ENCODE measurements at regions not wholly inside any gene's neighbourhood (a gene's known extent, or its start where the extent isn't known, plus 50 kb on each side); places are given as distances from the start of the nearest gene placed in this dataset.

DNA sequence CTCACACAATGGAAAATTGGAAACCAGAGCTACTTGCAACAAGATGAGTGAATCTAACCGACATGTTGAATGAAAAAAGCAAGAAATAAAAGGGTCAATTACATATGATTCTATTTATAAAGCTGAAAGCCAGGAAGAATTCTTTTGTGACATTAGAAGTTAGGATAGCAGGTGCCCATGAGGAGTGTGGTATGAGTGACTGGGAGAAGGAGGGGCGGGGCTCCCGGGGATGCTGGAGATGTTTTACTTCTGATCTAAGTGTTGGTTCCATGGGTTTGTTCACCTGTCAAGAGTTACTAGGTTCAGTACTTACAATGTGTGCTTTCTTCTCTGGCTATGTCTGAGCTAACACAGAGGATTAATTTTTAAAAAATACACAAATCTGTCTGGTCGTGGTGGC lies 60.8 kb downstream of the NSMCE3 start:
- DNase-seq (ENCODE audit: low read depth, low spot score): no peak
- Histone ChIP-seq H3K36me3 (ENCODE audit: insufficient read depth, insufficient read length, low read length) (no peaks in the 10 kb centered on the region), H3K4me3 (ENCODE audit: insufficient read length, low read depth) (no peak overlapping the region), H3K9me3 (ENCODE audit: insufficient read depth, low read length) (no peaks in the 10 kb centered on the region), H3K4me1 (ENCODE audit: insufficient read depth, insufficient read length) (peaks cover 2% of the 10 kb centered on the region), H3K27me3 (ENCODE audit: insufficient read depth, insufficient read length) (no peaks in the 10 kb centered on the region), H3K9ac (ENCODE audit: insufficient read length, low read depth) (no peak overlapping the region)
- TF ChIP-seq SUZ12 (IDR thresholded peaks at IDR 0.05; ENCODE audit: extremely low read depth, insufficient read depth, insufficient read length) (no peak), ZNF274 (IDR thresholded peaks at IDR 0.05; ENCODE audit: low read depth, low read length) (no peak), YY1 (IDR thresholded peaks at IDR 0.05; ENCODE audit: insufficient read depth, insufficient read length) (no peak)

- DNase-seq (ENCODE audit: low read depth, low spot score): no peak
- Histone ChIP-seq H3K9me3 (ENCODE audit: insufficient read depth, low read length) (no peaks in the 10 kb centered on the region), H3K36me3 (ENCODE audit: insufficient read depth, insufficient read length, low read length) (no peaks in the 10 kb centered on the region), H3K4me3 (ENCODE audit: insufficient read length, low read depth) (no peak overlapping the region), H3K9ac (ENCODE audit: insufficient read length, low read depth) (no peak overlapping the region), H3K27me3 (ENCODE audit: insufficient read depth, insufficient read length) (no peaks in the 10 kb centered on the region), H3K4me1 (ENCODE audit: insufficient read depth, insufficient read length) (peaks cover 2% of the 10 kb centered on the region)
- TF ChIP-seq ZNF274 (IDR thresholded peaks at IDR 0.05; ENCODE audit: low read depth, low read length) (no peak), SUZ12 (IDR thresholded peaks at IDR 0.05; ENCODE audit: extremely low read depth, insufficient read depth, insufficient read length) (no peak), YY1 (IDR thresholded peaks at IDR 0.05; ENCODE audit: insufficient read depth, insufficient read length) (no peak)
These were observed 61.3 kb downstream of the NSMCE3 start for GRCh38 chr15:29208352-29208751.

- H3K4me1 ChIP-seq (ENCODE audit: insufficient read depth, insufficient read length): peaks cover 2% of the 10 kb centered on the region
- H3K9me3 ChIP-seq (ENCODE audit: insufficient read depth, low read length): no peaks in the 10 kb centered on the region
- no peak overlapping the region for H3K4me3 ChIP-seq (ENCODE audit: insufficient read length, low read depth)
- H3K36me3 ChIP-seq (ENCODE audit: insufficient read depth, insufficient read length, low read length): no peaks in the 10 kb centered on the region
- H3K27me3 ChIP-seq (ENCODE audit: insufficient read depth, insufficient read length): no peaks in the 10 kb centered on the region
- no peak overlapping the region for H3K9ac ChIP-seq (ENCODE audit: insufficient read length, low read depth)
- TF ChIP-seq SUZ12 (IDR thresholded peaks at IDR 0.05; ENCODE audit: extremely low read depth, insufficient read depth, insufficient read length) (no peak), YY1 (IDR thresholded peaks at IDR 0.05; ENCODE audit: insufficient read depth, insufficient read length) (no peak), ZNF274 (IDR thresholded peaks at IDR 0.05; ENCODE audit: low read depth, low read length) (no peak)
- DNase-seq (ENCODE audit: low read depth, low spot score): no peak
These were observed 61.9 kb downstream of the NSMCE3 start for GRCh38 chr15:29207758-29208108.

DNA sequence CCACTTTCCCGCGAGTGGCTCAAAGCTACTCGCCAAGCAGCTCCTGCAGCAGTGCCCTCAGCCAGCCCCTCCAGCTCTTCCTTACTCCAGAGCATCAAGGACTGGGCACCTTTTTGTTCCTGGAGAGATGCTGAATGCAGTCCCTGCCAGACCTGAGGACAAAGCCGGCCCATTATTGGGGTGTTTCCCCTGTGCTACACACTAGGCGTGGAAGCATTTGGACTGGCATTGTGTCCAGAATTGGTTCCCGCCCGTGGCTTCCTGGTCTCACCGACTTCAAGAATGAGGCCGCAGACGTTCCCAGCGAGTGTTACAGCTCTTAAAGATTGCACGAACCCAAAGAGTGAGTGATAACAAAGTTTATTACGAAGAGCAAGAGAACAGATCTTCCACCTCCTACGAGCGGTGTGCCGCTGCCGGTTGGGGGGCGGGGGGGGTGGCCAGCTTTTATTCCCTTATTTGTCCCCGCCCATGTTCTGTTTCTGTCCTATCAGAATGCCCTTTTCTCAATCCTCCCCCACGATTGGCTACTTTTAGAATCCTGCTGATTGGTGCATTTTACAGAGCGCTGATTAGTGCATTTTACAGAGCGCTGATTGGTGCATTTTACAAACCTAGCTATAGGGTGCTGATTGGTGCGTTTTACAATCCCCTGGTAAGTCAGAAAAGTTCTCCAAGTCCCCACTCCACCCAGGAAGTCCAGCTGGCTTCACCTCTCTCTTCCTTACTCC lies 62.4 kb downstream of the NSMCE3 start:
- H3K36me3 ChIP-seq (ENCODE audit: insufficient read depth, insufficient read length, low read length): no peaks in the 10 kb centered on the region
- no peak overlapping the region for H3K9ac ChIP-seq (ENCODE audit: insufficient read length, low read depth)
- DNase-seq (ENCODE audit: low read depth, low spot score): no peak
- H3K27me3 ChIP-seq (ENCODE audit: insufficient read depth, insufficient read length): no peaks in the 10 kb centered on the region
- TF ChIP-seq ZNF274 (IDR thresholded peaks at IDR 0.05; ENCODE audit: low read depth, low read length) (no peak), SUZ12 (IDR thresholded peaks at IDR 0.05; ENCODE audit: extremely low read depth, insufficient read depth, insufficient read length) (no peak), YY1 (IDR thresholded peaks at IDR 0.05; ENCODE audit: insufficient read depth, insufficient read length) (no peak)
- no peak overlapping the region for H3K4me3 ChIP-seq (ENCODE audit: insufficient read length, low read depth)
- H3K9me3 ChIP-seq (ENCODE audit: insufficient read depth, low read length): no peaks in the 10 kb centered on the region
- H3K4me1 ChIP-seq (ENCODE audit: insufficient read depth, insufficient read length): peaks cover 2% of the 10 kb centered on the region

DNA sequence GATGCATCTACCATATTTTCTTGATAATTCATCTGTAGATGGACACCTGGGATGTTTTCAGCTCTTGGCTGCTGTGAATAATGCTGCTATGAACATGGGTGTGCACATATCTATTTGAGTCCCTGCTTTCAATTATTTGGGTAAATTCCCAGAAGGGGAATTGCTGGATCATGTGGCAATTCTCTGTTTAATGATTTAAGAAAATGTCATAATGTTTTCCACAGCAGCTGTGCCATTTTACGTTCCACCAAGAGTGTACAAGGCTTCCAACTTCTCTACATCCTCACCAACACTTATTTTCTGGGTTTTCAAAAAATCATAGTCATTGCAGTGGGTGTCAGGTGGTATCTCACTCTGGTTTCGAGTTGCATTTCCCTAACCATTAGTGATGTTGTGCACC lies 64.4 kb downstream of the NSMCE3 start:
- Histone ChIP-seq H3K27me3 (ENCODE audit: insufficient read depth, insufficient read length) (no peaks in the 10 kb centered on the region), H3K4me1 (ENCODE audit: insufficient read depth, insufficient read length) (peaks cover 2% of the 10 kb centered on the region), H3K36me3 (ENCODE audit: insufficient read depth, insufficient read length, low read length) (no peaks in the 10 kb centered on the region), H3K9me3 (ENCODE audit: insufficient read depth, low read length) (no peaks in the 10 kb centered on the region), H3K9ac (ENCODE audit: insufficient read length, low read depth) (no peak overlapping the region), H3K4me3 (ENCODE audit: insufficient read length, low read depth) (no peak overlapping the region)
- no peak for TF ChIP-seq YY1 (IDR thresholded peaks at IDR 0.05; ENCODE audit: insufficient read depth, insufficient read length)
- no peak for TF ChIP-seq SUZ12 (IDR thresholded peaks at IDR 0.05; ENCODE audit: extremely low read depth, insufficient read depth, insufficient read length)
- TF ChIP-seq ZNF274 (IDR thresholded peaks at IDR 0.05; ENCODE audit: low read depth, low read length): no peak
- DNase-seq (ENCODE audit: low read depth, low spot score): no peak

GRCh38 chr15:29204369-29204755 lies 65.3 kb downstream of the NSMCE3 start:
- no peak for DNase-seq (ENCODE audit: low read depth, low spot score)
- no peak overlapping the region for H3K4me3 ChIP-seq (ENCODE audit: insufficient read length, low read depth)
- TF ChIP-seq YY1 (IDR thresholded peaks at IDR 0.05; ENCODE audit: insufficient read depth, insufficient read length) (no peak), ZNF274 (IDR thresholded peaks at IDR 0.05; ENCODE audit: low read depth, low read length) (no peak), SUZ12 (IDR thresholded peaks at IDR 0.05; ENCODE audit: extremely low read depth, insufficient read depth, insufficient read length) (no peak)
- no peaks in the 10 kb centered on the region for H3K9me3 ChIP-seq (ENCODE audit: insufficient read depth, low read length)
- no peak overlapping the region for H3K9ac ChIP-seq (ENCODE audit: insufficient read length, low read depth)
- H3K36me3 ChIP-seq (ENCODE audit: insufficient read depth, insufficient read length, low read length): no peaks in the 10 kb centered on the region
- H3K4me1 ChIP-seq (ENCODE audit: insufficient read depth, insufficient read length): peaks cover 2% of the 10 kb centered on the region
- no peaks in the 10 kb centered on the region for H3K27me3 ChIP-seq (ENCODE audit: insufficient read depth, insufficient read length)

GRCh38 chr15:29203718-29204368 lies 65.8 kb downstream of the NSMCE3 start:
- Histone ChIP-seq H3K27me3 (ENCODE audit: insufficient read depth, insufficient read length) (no peaks in the 10 kb centered on the region), H3K4me3 (ENCODE audit: insufficient read length, low read depth) (no peak overlapping the region), H3K4me1 (ENCODE audit: insufficient read depth, insufficient read length) (peaks cover 2% of the 10 kb centered on the region), H3K36me3 (ENCODE audit: insufficient read depth, insufficient read length, low read length) (no peaks in the 10 kb centered on the region), H3K9ac (ENCODE audit: insufficient read length, low read depth) (no peak overlapping the region), H3K9me3 (ENCODE audit: insufficient read depth, low read length) (no peaks in the 10 kb centered on the region)
- no peak for DNase-seq (ENCODE audit: low read depth, low spot score)
- TF ChIP-seq YY1 (IDR thresholded peaks at IDR 0.05; ENCODE audit: insufficient read depth, insufficient read length) (no peak), ZNF274 (IDR thresholded peaks at IDR 0.05; ENCODE audit: low read depth, low read length) (no peak), SUZ12 (IDR thresholded peaks at IDR 0.05; ENCODE audit: extremely low read depth, insufficient read depth, insufficient read length) (no peak)
